ENCODE measurements at regions not wholly inside any gene's neighbourhood (a gene's known extent, or its start where the extent isn't known, plus 50 kb on each side); places are given as distances from the start of the nearest gene placed in this dataset.
"Not testable (repeated sequence)": the region's sequence is repeated elsewhere in the genome, so short reads cannot be mapped to it uniquely, and the experiment has no call there.

GRCh38 chr2:90027231-90027643, 1335.8 kb downstream of the RPIA start:
- peak in 1 of 6 experiments; percentile 14 for TF ChIP-seq CTCF (IDR thresholded peaks at IDR 0.05)
- DNase-seq; H3K9me3 ChIP-seq; intact Hi-C loops (cut with DNase I); H3K27ac ChIP-seq; H3K4me3 ChIP-seq; H3K36me3 ChIP-seq; H3K27me3 ChIP-seq; H3K4me1 ChIP-seq: not testable (repeated sequence)
- 14% methylated on average over 1 of the region's 3 CpGs; no CpG with 5 or more reads in 1 of the 2 donors for WGBS, 2 donors

GRCh38 chr2:90028381-90029079, 1337.1 kb downstream of the RPIA start:
- H3K27me3 ChIP-seq; H3K27ac ChIP-seq; DNase-seq; H3K4me1 ChIP-seq; H3K36me3 ChIP-seq; H3K4me3 ChIP-seq; H3K9me3 ChIP-seq; intact Hi-C loops (cut with DNase I): not testable (repeated sequence)
- 58 to 61% methylated on average over 5 to 6 of the region's 8 CpGs for WGBS, 2 donors

- H3K27ac ChIP-seq; H3K4me1 ChIP-seq; H3K4me3 ChIP-seq; DNase-seq; H3K9me3 ChIP-seq; H3K27me3 ChIP-seq; H3K36me3 ChIP-seq; intact Hi-C loops (cut with DNase I): not testable (repeated sequence)
- WGBS, 2 donors = no CpG with 5 or more reads among the region's 1 CpG
These were observed 1337.6 kb downstream of the RPIA start for GRCh38 chr2:90029080-90029428.

- H3K4me1 ChIP-seq; H3K4me3 ChIP-seq; H3K27me3 ChIP-seq; H3K9me3 ChIP-seq; intact Hi-C loops (cut with DNase I); H3K27ac ChIP-seq; DNase-seq; H3K36me3 ChIP-seq: not testable (repeated sequence)
- 67% methylated on average over 2 of the region's 2 CpGs; no CpG with 5 or more reads in 1 of the 2 donors for WGBS, 2 donors
These were observed 1340.8 kb downstream of the RPIA start for GRCh38 chr2:90032269-90032668.

- H3K27ac ChIP-seq; DNase-seq; H3K4me3 ChIP-seq; intact Hi-C loops (cut with DNase I); H3K27me3 ChIP-seq; H3K36me3 ChIP-seq; H3K9me3 ChIP-seq; H3K4me1 ChIP-seq: not testable (repeated sequence)
- 40% methylated on average over 1 of the region's 1 CpG; no CpG with 5 or more reads in 1 of the 2 donors for WGBS, 2 donors
These were observed 1344.9 kb downstream of the RPIA start for GRCh38 chr2:90036335-90036734.

GRCh38 chr2:90039093-90039492, 1347.6 kb downstream of the RPIA start:
- H3K4me3 ChIP-seq; H3K27ac ChIP-seq; H3K27me3 ChIP-seq; intact Hi-C loops (cut with DNase I); H3K4me1 ChIP-seq; H3K36me3 ChIP-seq; H3K9me3 ChIP-seq; DNase-seq: not testable (repeated sequence)
- 81% methylated on average over 3 of the region's 4 CpGs; no CpG with 5 or more reads in 1 of the 2 donors for WGBS, 2 donors

GRCh38 chr2:90047776-90048175, 1356.3 kb downstream of the RPIA start:
- H3K9me3 ChIP-seq; intact Hi-C loops (cut with DNase I); H3K27ac ChIP-seq; H3K4me1 ChIP-seq; H3K27me3 ChIP-seq; H3K4me3 ChIP-seq; H3K36me3 ChIP-seq; DNase-seq: not testable (repeated sequence)
- WGBS, 2 donors = 33 to 46% methylated on average over 1 of the region's 1 CpG

GRCh38 chr2:90052113-90052631, 1360.7 kb downstream of the RPIA start:
- H3K9me3 ChIP-seq; H3K27me3 ChIP-seq; intact Hi-C loops (cut with DNase I); H3K36me3 ChIP-seq; DNase-seq; H3K27ac ChIP-seq; H3K4me3 ChIP-seq; H3K4me1 ChIP-seq: not testable (repeated sequence)

GRCh38 chr2:90069290-90069894, 1377.9 kb downstream of the RPIA start:
- 40 to 56% methylated on average over 6 to 13 of the region's 13 CpGs for WGBS, 2 donors
- DNase-seq = no peak
- intact Hi-C loops (cut with DNase I) = no loop called here
- H3K27ac ChIP-seq = no peak overlapping the region
- H3K9me3 ChIP-seq = no peaks in the 10 kb centered on the region
- TF ChIP-seq POLR2A (IDR thresholded peaks at IDR 0.05) (no peak), CTCF (IDR thresholded peaks at IDR 0.05) (peak in 2 of 6 experiments; percentile 10 to 15)
- H3K4me3 ChIP-seq = no peak overlapping the region
- no peaks in the 10 kb centered on the region for H3K4me1 ChIP-seq
- H3K27me3 ChIP-seq = peaks cover 0 to 9% (median 0%) of the 10 kb centered on the region in 4 donors
- H3K36me3 ChIP-seq = no peaks in the 10 kb centered on the region

Data from esophagus squamous epithelium (tissue), 5 donors.